ENCODE measurements at regions not wholly inside any gene's neighbourhood (a gene's known extent, or its start where the extent isn't known, plus 50 kb on each side); places are given as distances from the start of the nearest gene placed in this dataset.

- TF ChIP-seq POLR2A (IDR thresholded peaks at IDR 0.05): no peak
- no peak for TF ChIP-seq CTCF (IDR thresholded peaks at IDR 0.05 in 4 of 5, conservative IDR thresholded peaks at IDR 0.05 in 1 of 5)
These were observed 638.4 kb downstream of the ACTR3B start for GRCh38 chr7:153397906-153398305.

All from gastrocnemius medialis (tissue), 4 donors.